Stimulated activated CD4-positive, alpha-beta T cell treated with anti-CD3 and anti-CD28 coated beads, Interleukin-4, amount 100 ng/mL, for 1 hour (primary cell): ENCODE measurements at regions not wholly inside any gene's neighbourhood (a gene's known extent, or its start where the extent isn't known, plus 50 kb on each side); places are given as distances from the start of the nearest gene placed in this dataset.
A peak's percentile ranks its signal among the peaks of the same experiment; 100 is the strongest.
"Not testable (repeated sequence)": the region's sequence is repeated elsewhere in the genome, so short reads cannot be mapped to it uniquely, and the experiment has no call there.

Source experiments
- DNase-seq: peaks from one replicate; pipeline ENCODE4 v3.0.0-alpha.2; 2020

DNA sequence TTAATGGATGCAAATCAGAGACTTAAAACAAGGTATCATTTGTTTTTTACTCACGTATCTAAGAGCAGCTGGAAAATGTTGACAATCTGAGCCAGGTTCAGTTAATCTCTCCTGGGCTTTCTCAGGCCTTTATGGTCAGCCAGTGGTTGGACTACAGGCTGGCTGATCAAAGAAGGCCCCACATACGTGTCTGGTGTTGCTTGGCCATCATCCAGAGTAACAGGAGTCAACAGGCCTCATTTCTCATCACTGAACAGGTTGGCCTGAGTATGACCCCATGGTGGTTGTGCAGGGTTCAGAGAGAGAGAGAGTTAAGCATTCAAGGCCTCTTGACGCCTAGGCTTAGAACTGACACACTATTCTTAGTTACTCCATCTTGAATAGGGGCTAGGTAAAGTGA, 97.0 kb upstream of the VLDLR start:
- no peak for DNase-seq

DNA sequence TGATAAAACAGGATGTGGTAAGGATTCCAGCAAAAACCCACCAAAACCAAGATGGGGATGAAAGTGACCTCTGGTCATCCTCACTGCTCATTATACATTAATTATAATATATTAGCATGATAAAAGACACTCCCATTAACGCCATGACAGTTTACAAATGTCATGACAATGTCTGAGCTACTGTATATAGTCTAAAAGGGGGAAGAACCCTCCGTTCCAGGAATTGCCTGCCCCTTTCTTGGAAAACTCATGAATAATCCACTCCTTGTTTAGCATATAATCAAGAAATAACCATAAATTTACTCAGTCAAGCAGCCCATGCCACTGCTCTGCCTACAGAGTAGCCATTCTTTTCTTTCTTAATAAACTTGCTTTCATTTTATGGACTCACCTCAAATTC, 96.4 kb upstream of the VLDLR start:
- no peak for DNase-seq

DNA sequence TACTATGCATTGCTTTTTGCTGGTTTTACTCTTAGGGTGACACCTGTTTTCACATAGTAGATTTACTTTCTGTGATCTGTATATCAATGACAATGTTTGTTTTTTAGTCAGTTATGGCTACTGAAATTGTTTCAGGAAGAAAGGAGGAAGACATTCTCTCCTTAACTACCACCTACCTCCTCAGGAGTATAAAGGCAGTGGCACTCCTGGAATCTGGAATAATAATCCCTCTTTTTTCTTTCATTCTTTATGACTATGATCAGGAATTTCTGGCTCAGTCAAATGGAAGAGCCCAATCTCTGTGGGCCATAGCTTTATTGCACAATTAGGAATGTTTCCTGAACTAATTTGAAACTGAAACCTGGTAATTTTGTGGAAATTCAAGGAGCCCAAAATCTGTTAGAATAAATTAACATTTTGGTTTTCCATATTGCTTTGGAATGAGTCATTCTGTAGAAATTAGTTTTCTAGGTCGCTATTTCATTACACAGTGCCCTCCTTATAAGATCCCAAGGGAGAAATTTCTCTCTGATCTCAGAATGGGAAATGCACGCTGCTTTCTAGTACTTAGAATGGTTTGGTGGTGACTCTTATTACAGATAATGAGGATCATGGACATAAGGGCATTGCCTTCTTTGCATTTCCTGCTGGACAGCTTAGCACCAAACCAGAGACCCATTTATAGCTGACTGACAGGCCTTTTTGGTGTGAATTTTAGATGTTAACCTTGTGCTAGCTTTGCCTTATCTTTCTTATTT, 95.3 kb upstream of the VLDLR start:
- no peak for DNase-seq

GRCh38 chr9:2531481-2531880, 90.1 kb upstream of the VLDLR start:
- no peak for DNase-seq

DNA sequence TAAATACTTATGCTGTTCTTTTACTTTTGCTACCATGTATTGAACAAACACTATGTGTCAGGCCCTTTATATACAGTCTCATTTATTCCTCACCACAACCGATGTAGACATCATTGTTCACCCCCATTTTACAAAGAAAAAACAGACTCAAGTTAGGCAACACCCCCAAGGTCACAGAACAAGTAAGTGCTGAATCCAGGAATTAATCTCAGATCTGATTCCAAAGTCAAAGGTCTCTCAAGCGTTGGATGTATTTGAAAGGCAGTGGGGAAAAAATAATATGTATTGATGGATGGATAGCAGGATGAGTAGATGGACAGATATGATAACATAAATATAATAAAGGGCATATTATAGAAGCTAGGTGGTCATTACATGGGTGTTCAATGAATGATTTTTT, 85.1 kb upstream of the VLDLR start:
- DNase-seq, result no peak

DNA sequence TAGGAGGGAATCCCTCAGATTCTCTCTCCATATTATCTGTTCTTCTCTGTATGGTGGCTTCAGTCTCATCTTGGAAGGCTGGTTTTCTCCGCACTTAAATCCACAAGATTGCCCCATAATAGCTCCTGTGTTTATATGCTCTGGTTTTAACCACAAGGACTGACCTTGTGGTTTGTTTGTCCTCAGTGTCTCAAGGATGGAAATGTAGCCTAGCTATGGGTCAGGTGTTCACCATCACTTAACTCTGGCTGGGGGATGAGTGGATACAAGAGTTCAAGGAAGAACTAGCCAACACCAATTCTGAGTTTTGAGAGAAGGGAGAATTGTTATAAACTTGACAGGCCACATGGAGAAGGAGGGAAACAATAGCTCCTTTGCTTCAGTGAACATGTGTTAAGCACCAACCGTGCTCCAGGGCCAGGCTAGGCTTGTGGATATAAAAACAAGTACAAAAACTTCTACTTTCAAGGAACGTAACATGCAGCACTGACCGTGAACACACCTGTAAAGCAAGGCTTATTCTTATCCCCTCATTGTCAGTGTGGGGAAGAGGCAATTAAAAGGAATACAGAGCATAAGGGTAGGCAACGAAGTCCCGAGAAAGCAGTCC, 75.6 kb upstream of the VLDLR start:
- no peak for DNase-seq

DNA sequence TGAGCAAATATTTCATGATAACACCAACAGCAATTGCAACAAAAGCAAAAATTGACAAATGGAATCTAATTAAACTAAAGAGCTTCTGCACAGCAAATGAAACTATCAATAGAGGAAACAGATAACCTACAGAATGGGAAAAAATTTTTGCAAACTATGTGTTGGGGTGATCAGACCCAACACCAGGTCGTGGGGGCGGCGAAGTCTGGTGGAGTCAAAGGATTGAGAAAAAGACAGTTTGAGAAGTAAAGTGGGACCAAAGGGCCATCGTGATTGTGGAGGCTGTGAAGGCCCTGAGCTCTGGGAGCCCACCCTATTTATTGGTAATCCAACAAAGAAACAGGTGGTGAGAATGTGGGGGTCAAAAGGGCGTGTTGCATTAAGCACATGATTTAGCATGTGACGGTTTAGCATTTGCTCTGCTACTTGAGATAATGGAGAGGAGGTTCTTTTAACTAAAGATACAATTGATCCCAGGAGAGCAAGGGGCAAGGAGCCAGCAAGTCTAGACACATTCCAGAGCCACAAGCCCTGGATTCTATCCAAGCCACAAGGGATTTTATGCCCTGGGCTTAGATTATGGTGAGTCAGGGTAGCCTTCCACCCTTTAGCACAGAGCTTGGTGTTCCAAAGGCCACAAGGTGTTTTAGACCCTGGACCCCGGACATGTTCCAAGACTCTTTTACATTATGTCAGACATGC, 65.5 kb upstream of the VLDLR start:
- not testable (repeated sequence) for DNase-seq

GRCh38 chr9:2557693-2558092, 63.9 kb upstream of the VLDLR start:
- DNase-seq, result no peak

- DNase-seq, result no peak
Observed at GRCh38 chr9:2559192-2560152, 62.1 kb upstream of the VLDLR start.

DNA sequence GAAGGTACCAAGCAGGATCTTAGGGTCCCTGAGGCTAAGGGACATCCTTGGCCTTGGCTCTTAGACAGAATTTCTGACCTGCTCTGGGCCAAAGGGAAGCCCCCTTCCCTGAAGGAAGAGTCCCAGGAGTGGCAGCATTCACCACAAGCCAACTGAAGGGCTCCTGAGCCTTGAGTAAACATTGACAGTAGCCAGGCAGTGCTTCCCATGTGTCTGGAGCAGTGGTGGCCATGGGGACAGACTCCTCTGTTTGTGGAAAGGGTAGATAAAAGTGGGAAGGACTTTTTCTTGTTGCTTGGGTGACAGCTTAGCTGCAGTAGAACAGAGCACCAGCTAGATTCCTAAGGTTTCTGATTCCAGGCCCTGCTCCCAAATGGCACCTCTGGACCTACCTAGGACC, 61.4 kb upstream of the VLDLR start:
- no peak for DNase-seq

- no peak for DNase-seq
Observed at GRCh38 chr9:2565676-2566340, 55.8 kb upstream of the VLDLR start.

GRCh38 chr9:2567922-2568321, 53.7 kb upstream of the VLDLR start:
- no peak for DNase-seq

DNA sequence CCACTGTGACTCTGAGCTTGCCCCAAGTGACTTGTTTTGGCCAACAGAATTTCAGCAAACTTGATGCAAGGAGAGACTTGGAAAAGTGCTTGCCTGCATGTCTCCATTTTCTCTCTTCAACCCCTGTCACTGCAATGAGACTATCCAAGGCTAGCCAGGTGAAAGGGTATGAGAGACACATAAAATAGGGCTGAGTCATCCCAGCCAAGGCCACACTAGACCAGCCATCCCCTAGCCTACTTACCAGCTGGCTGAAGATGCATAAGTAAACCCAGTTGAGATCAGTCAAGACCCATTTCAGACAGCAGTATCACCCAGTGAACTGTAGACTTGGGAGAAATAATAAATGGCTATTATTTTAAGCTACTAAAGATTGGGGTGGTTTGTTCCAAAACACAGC, 52.9 kb upstream of the VLDLR start:
- DNase-seq, result no peak

DNA sequence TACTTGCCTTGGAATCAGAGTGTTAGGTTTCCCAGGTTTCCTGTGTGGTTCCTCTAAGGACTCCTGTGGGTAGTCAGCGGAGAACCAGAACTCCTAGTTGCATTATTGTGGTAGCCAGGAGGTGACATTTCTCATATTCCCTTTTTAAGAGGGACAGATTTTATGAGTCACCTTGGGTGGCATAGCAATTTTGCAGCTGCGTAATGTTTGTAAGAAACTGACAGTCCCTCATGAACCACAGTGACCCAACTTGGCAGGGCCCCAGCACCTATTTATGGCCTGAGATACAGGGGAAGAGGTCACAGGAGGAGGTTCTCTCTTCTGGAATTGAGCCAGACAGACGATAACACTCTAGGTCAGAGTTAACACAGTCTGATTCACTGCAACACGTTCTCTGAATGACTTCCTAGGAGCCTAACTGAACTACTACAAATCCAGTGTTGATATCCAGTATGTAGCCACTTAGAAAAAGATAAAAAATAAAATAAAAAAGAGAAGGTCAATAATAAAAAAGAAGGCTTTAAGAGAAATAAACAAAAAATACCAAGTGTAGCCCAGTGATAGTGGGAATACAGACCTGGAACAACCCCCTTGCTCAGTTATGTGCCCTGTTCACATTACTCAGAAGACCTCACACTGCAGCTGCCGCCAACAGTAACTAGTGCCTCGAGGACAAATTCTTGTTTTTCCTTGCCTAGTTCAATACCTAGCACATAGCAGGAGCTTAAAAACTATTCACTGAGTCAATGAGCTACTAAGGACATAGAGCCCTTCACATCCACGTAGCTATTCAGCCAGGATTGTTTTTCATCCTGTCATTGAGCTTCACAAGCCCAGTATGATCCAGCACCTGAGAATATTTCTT, 50.7 kb upstream of the VLDLR start:
- peak; percentile 4 for DNase-seq
